Retinal pigment epithelial cell (primary cell): ENCODE measurements at regions not wholly inside any gene's neighbourhood (a gene's known extent, or its start where the extent isn't known, plus 50 kb on each side); places are given as distances from the start of the nearest gene placed in this dataset.

ENCODE experiments used
- DNase-seq: peaks from one replicate; pipeline ENCODE4 v3.0.0-alpha.2; 2010; ENCODE audit warnings: low read depth
- H3K4me3 ChIP-seq: 2 replicates; pipeline ENCODE4 v1.5.1; 2011; ENCODE audit warnings: mild to moderate bottlenecking, low read length, control low read depth, moderate library complexity
- TF ChIP-seq, protein P1 (sequence below): conservative IDR thresholded peaks from 2 replicates; pipeline ENCODE4 v1.5.1; 2011; ENCODE audit warnings: low read depth, low read length, control low read depth, inconsistent platforms

DNA sequence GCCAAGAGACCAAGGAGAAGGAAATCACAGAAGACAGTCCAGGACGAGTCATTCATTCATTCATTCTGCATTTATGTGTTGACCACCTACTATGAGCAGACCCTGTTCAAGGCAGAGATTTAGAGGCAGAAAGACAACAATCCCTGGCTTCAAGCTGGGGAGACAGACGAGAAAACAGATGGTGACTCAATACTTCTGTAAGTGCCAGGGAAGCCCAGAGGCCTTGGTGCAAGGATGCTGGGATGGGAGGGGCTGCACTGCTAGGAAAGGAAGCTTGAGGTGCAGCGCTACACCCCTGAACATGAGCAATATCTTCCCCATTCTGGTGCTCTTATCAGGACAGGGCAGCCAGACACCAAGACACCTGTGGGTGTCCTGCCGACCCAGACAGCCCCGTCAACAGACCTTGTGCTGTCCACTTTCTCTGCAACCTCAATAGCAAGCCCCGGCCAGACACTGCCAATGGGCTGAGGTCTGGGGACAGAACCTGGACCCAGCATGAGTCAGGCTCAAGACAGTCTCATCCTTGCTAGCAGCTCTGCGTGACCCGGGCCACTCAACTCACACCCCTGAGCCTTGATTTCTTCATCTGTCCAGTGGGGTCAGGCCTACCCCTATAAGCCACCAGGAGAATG is 163.5 kb downstream of the COPRS start:
- no peak for DNase-seq
- no peak overlapping the region for H3K4me3 ChIP-seq
- TF ChIP-seq, protein P1, sequence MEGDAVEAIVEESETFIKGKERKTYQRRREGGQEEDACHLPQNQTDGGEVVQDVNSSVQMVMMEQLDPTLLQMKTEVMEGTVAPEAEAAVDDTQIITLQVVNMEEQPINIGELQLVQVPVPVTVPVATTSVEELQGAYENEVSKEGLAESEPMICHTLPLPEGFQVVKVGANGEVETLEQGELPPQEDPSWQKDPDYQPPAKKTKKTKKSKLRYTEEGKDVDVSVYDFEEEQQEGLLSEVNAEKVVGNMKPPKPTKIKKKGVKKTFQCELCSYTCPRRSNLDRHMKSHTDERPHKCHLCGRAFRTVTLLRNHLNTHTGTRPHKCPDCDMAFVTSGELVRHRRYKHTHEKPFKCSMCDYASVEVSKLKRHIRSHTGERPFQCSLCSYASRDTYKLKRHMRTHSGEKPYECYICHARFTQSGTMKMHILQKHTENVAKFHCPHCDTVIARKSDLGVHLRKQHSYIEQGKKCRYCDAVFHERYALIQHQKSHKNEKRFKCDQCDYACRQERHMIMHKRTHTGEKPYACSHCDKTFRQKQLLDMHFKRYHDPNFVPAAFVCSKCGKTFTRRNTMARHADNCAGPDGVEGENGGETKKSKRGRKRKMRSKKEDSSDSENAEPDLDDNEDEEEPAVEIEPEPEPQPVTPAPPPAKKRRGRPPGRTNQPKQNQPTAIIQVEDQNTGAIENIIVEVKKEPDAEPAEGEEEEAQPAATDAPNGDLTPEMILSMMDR = no peak

DNA sequence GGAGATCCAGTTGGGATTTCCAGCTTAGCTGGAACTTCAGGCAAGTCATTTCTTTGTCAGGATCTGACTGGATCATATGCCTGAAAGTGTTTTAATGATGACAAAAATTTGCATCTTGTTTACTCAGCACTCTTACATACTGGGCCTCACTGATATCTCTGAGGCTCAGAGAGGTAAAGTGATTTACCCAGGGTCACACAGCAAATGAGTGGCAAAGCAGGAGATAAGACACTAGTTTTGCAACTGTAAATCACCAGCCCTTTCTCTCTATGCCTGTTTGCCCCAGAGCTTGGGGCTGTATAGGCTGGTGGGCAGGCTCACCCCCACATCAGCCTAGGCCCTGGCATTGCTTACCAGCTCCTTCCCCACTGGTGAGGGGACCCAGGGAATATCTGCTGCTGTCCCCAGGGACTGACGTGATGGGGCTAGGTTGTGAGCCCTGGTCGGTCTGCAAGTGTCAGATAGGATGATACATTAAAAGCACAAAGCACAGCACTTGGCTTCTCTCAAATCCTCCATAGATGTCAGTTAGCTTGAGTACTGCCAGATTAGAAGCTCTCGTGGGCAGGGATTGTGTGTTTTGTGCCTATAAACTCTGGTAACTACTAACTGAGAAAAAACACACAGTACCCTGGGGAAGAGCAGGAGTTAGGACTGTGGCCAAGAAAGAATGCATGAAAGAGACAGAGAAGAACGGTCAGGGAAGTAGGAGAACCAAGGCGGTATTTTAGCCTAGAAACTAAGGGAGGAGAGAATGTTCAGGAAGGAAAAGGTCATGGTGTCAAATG is 165.4 kb downstream of the COPRS start:
- TF ChIP-seq, protein P1 = no peak
- no peak overlapping the region for H3K4me3 ChIP-seq
- no peak for DNase-seq

DNA sequence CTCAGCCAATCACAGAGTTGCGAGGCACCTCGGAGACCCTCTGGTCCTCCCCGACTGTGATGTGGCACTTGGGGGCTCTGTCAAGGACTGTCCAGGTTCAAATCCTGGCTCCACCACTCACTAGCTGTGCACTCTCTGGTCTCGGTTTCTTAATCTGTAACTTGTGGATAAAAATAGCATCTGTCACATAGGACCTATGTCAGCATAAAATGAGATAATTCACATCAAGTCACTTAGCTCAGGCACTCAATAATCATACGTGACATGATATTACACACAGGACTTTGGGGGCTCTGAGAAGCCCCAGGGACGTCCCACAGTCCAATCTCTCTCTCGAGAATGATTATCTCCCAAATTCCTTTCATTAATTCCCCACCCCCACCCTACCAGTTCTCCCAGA is 166.4 kb downstream of the COPRS start:
- H3K4me3 ChIP-seq = no peak overlapping the region
- no peak for DNase-seq
- TF ChIP-seq, protein P1 = no peak

DNA sequence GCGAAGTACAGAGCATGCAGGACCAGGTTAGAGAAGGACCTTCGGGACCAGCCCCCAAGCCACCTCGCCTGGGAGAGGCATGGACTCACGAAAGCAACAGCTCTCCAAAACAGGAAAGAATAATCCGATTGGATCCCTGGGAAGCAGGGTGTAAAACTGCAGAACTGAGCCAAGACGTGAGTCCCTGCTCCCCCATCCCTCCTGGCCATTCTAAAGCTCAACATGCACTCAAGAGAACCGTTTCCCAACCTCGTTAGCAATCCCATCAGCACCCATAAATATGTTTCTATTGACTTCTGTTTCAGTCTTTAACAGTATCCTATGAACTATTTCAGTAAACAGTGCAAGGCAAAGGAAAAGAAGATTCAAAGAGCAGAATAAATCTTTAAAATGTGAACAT is 167.0 kb downstream of the COPRS start:
- H3K4me3 ChIP-seq = no peak overlapping the region
- no peak for DNase-seq
- TF ChIP-seq, protein P1 = no peak

DNA sequence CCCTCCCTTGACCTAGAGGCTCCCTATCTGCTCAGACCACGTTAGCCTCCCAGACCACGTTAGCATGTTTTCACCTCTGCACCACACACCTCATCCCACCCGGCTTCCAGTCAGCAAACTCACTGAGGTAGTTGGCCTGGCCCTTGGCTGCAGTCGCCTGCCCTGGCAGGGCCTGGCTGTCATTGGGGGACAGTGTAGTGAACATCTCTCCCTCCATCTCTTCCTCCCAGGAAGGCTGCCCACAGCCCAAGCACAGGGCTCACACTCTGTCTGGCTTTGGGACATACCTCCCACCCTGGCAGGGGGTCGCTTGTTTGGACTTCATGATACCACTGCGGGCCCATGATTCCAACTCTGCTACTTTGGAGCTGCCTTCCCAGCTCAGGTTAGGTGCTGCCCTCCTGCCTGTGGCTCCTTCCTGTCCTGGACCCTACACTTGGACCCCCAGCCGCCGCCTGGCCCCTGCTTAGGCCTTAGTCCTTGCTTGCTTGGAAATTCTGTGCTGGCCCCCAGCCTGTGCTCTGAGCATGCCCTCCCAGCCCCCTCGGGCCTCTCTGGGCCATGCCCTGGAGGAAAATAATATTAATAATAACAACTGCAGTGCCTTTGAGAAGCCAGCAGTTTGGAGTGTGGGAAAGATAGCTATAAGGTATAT is 167.7 kb downstream of the COPRS start:
- DNase-seq = no peak
- TF ChIP-seq, protein P1 = no peak
- H3K4me3 ChIP-seq = no peak overlapping the region

DNA sequence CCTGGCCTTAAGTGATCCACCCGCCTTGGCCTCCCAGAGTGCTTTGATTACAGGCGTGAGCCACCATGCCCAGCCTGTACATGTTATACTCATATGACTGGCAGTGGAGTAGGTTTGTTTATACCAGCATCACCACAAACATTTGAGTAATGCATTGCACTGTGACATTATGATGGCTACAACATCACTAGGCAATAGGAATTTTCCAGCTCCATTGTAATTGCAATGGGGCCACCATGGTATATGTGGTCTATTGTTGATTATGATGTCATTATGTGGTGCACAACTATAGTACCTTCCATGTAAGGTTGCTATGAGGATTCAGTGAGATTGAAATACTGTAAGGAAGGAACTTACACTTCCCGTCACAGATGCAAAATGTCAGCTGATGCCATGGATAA is 168.9 kb downstream of the COPRS start:
- TF ChIP-seq, protein P1 = no peak
- no peak overlapping the region for H3K4me3 ChIP-seq
- no peak for DNase-seq
